NCI-H187 (cell line): ENCODE measurements at regions not wholly inside any gene's neighbourhood (a gene's known extent, or its start where the extent isn't known, plus 50 kb on each side); places are given as distances from the start of the nearest gene placed in this dataset.

Experiments
- DNase-seq, 2 experiments: peaks; one replicate each; lab custom pipeline; 2025; lab: John Stamatoyannopoulos, UW

GRCh38 chr12:58190618-58191017, 249.3 kb downstream of the ATP23 start:
- no peak for DNase-seq

GRCh38 chr12:58196971-58197370, 255.6 kb downstream of the ATP23 start:
- DNase-seq = no peak

GRCh38 chr12:58202933-58203718, 261.8 kb downstream of the ATP23 start:
- DNase-seq = no peak

GRCh38 chr12:58204071-58204470, 262.7 kb downstream of the ATP23 start:
- DNase-seq = no peak

GRCh38 chr12:58206876-58207275, 265.5 kb downstream of the ATP23 start:
- DNase-seq = no peak

- no peak for DNase-seq
These were observed 269.8 kb downstream of the ATP23 start for GRCh38 chr12:58211211-58211610.

GRCh38 chr12:58217130-58217529, 275.8 kb downstream of the ATP23 start:
- DNase-seq = no peak

- DNase-seq = no peak
These were observed 283.3 kb downstream of the ATP23 start for GRCh38 chr12:58224536-58225105.

GRCh38 chr12:58225203-58225877, 284.0 kb downstream of the ATP23 start:
- DNase-seq = no peak

- DNase-seq = no peak
These were observed 292.5 kb downstream of the ATP23 start for GRCh38 chr12:58233886-58234285.

- DNase-seq = no peak
These were observed 297.0 kb downstream of the ATP23 start for GRCh38 chr12:58238411-58238810.

GRCh38 chr12:58241099-58241498, 299.7 kb downstream of the ATP23 start:
- DNase-seq = no peak

- DNase-seq = no peak
These were observed 301.6 kb downstream of the ATP23 start for GRCh38 chr12:58242796-58243630.

- no peak for DNase-seq
These were observed 306.3 kb downstream of the ATP23 start for GRCh38 chr12:58247633-58248032.

- no peak for DNase-seq
These were observed 307.2 kb downstream of the ATP23 start for GRCh38 chr12:58248599-58248998.

- no peak for DNase-seq
These were observed 308.2 kb downstream of the ATP23 start for GRCh38 chr12:58249610-58250009.

GRCh38 chr12:58250077-58250476, 308.7 kb downstream of the ATP23 start:
- DNase-seq = no peak

- DNase-seq = no peak
These were observed 311.5 kb downstream of the ATP23 start for GRCh38 chr12:58252914-58253313.

GRCh38 chr12:58253663-58254062, 312.3 kb downstream of the ATP23 start:
- no peak for DNase-seq

- no peak for DNase-seq
These were observed 313.2 kb downstream of the ATP23 start for GRCh38 chr12:58254463-58255100.

- DNase-seq = no peak
These were observed 321.4 kb downstream of the ATP23 start for GRCh38 chr12:58262796-58263195.

- no peak for DNase-seq
These were observed 322.4 kb downstream of the ATP23 start for GRCh38 chr12:58263816-58264215.
